ENCODE measurements at regions not wholly inside any gene's neighbourhood (a gene's known extent, or its start where the extent isn't known, plus 50 kb on each side); places are given as distances from the start of the nearest gene placed in this dataset.

DNA sequence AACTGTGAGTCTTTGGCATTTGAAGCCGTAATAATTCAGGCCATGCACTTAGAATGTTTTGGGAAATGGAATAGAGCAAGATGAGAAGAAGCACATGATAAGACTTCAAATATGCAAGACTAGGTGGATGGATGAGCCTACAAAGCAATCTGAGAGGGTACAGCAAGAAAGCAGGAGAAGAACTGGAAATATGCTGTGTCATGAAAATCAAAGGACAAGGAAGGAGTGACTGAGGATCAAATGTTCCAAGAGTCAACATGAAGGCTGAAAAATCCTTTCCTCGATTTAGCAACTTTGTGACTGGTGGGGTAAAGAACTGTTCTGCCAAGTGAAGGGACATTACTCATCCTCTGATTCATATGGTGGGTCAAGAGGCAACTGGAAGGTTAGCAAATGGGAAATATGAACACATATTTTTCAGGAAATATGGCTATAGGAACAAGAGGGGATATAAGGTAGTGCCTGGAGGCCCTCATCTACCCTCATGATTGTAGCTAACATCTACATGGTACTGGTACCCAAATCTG, 803.7 kb upstream of the ARRDC4 start:
- H3K79me2 ChIP-seq (ENCODE audit: insufficient read depth, low read length): no peaks in the 10 kb centered on the region
- ATAC-seq (ENCODE audit: insufficient read depth, low read depth): no peak
- no peaks in the 10 kb centered on the region for H3K27me3 ChIP-seq (ENCODE audit: insufficient read depth, low read length, poor library complexity)
- H3K27ac ChIP-seq (ENCODE audit: low read length): no peak overlapping the region
- H3K4me2 ChIP-seq (ENCODE audit: insufficient read depth, low read length): no peak overlapping the region
- H3K9ac ChIP-seq (ENCODE audit: low read depth, low read length): no peak overlapping the region
- no peaks in the 10 kb centered on the region for H4K20me1 ChIP-seq (ENCODE audit: insufficient read depth, low read length)
- H3K4me1 ChIP-seq (ENCODE audit: insufficient read depth, low read length): no peaks in the 10 kb centered on the region
- no peaks in the 10 kb centered on the region for H3K9me3 ChIP-seq (ENCODE audit: insufficient read depth, low read length, severe bottlenecking)
- no peaks in the 10 kb centered on the region for H3K36me3 ChIP-seq (ENCODE audit: insufficient read depth, low read length)
- DNase-seq: no peak
- no peak for TF ChIP-seq EZH2 (IDR thresholded peaks at IDR 0.05; ENCODE audit: borderline replicate concordance, low read depth, low read length, severe bottlenecking)
- TF ChIP-seq, protein P1, sequence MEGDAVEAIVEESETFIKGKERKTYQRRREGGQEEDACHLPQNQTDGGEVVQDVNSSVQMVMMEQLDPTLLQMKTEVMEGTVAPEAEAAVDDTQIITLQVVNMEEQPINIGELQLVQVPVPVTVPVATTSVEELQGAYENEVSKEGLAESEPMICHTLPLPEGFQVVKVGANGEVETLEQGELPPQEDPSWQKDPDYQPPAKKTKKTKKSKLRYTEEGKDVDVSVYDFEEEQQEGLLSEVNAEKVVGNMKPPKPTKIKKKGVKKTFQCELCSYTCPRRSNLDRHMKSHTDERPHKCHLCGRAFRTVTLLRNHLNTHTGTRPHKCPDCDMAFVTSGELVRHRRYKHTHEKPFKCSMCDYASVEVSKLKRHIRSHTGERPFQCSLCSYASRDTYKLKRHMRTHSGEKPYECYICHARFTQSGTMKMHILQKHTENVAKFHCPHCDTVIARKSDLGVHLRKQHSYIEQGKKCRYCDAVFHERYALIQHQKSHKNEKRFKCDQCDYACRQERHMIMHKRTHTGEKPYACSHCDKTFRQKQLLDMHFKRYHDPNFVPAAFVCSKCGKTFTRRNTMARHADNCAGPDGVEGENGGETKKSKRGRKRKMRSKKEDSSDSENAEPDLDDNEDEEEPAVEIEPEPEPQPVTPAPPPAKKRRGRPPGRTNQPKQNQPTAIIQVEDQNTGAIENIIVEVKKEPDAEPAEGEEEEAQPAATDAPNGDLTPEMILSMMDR (IDR thresholded peaks at IDR 0.05; ENCODE audit: borderline replicate concordance, extremely low read depth, low read length, poor library complexity, severe bottlenecking): no peak
- no peak overlapping the region for H3K4me3 ChIP-seq (ENCODE audit: low read depth in 1 of 2, low read length in 2 of 2)
- no peak overlapping the region for H2AFZ ChIP-seq (ENCODE audit: low read depth, low read length)

DNA sequence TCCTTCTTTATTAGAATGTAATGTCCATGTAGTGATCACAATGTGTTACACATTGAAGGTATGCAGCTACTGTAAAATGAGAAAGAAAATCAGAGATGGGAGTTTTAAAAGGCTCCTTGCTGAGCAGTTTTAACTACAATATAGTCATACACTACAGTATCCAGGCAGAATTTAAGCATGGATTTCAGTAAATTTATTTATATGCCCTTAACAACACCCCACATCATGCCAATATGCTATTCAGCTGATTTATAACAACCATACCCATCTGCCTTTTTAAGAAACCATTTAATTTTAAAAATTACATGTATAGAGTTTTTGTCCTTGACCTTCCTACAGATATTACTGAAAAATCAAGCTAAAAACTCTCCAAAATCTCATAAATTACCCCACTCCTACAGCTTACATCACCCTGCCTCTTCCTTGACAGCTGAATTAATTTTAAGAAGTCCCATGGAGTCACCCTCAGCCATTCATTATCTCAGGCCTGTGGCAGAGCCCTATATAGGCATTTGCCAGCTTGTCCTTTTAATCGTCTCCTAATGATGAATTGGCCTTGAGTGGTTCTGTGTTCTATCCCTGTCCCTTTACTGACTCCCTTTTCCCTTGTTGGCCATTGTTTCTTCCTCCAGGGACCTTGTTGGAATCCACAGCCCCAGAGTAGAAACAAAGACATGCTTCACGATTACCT, 797.6 kb upstream of the ARRDC4 start:
- H3K36me3 ChIP-seq (ENCODE audit: insufficient read depth, low read length): no peaks in the 10 kb centered on the region
- no peaks in the 10 kb centered on the region for H3K4me1 ChIP-seq (ENCODE audit: insufficient read depth, low read length)
- H4K20me1 ChIP-seq (ENCODE audit: insufficient read depth, low read length): no peaks in the 10 kb centered on the region
- ATAC-seq (ENCODE audit: insufficient read depth, low read depth): no peak
- no peak overlapping the region for H3K4me3 ChIP-seq (ENCODE audit: low read depth in 1 of 2, low read length in 2 of 2)
- no peak overlapping the region for H3K9ac ChIP-seq (ENCODE audit: low read depth, low read length)
- H3K79me2 ChIP-seq (ENCODE audit: insufficient read depth, low read length): no peaks in the 10 kb centered on the region
- no peak overlapping the region for H3K4me2 ChIP-seq (ENCODE audit: insufficient read depth, low read length)
- no peaks in the 10 kb centered on the region for H3K9me3 ChIP-seq (ENCODE audit: insufficient read depth, low read length, severe bottlenecking)
- TF ChIP-seq, protein P1 (IDR thresholded peaks at IDR 0.05; ENCODE audit: borderline replicate concordance, extremely low read depth, low read length, poor library complexity, severe bottlenecking): no peak
- no peak for TF ChIP-seq EZH2 (IDR thresholded peaks at IDR 0.05; ENCODE audit: borderline replicate concordance, low read depth, low read length, severe bottlenecking)
- no peak overlapping the region for H3K27ac ChIP-seq (ENCODE audit: low read length)
- no peak overlapping the region for H2AFZ ChIP-seq (ENCODE audit: low read depth, low read length)
- no peaks in the 10 kb centered on the region for H3K27me3 ChIP-seq (ENCODE audit: insufficient read depth, low read length, poor library complexity)
- no peak for DNase-seq

DNA sequence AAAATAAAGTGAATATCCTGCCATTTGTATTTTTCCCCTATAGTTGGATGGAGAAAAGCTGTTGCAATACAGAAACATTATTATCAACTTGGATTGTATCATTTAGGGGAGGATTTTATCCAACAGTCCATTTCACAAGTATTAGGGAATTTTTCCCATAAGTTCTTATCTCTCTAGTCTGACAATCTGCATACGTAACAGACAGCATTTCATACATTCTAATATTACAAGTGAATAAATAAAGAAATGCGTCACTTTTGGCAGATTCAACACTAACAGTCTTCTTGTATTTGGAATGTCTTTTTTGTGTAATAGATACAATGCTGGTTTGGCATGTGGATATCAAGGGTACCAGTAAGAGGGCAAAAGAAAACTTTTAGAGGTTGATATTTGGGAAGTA, 795.3 kb upstream of the ARRDC4 start:
- H4K20me1 ChIP-seq (ENCODE audit: insufficient read depth, low read length): no peaks in the 10 kb centered on the region
- no peak overlapping the region for H2AFZ ChIP-seq (ENCODE audit: low read depth, low read length)
- H3K9ac ChIP-seq (ENCODE audit: low read depth, low read length): no peak overlapping the region
- DNase-seq (no peak), ATAC-seq (ENCODE audit: insufficient read depth, low read depth) (no peak)
- no peak overlapping the region for H3K4me3 ChIP-seq (ENCODE audit: low read depth in 1 of 2, low read length in 2 of 2)
- no peaks in the 10 kb centered on the region for H3K27me3 ChIP-seq (ENCODE audit: insufficient read depth, low read length, poor library complexity)
- no peaks in the 10 kb centered on the region for H3K36me3 ChIP-seq (ENCODE audit: insufficient read depth, low read length)
- no peak overlapping the region for H3K27ac ChIP-seq (ENCODE audit: low read length)
- no peaks in the 10 kb centered on the region for H3K4me1 ChIP-seq (ENCODE audit: insufficient read depth, low read length)
- no peaks in the 10 kb centered on the region for H3K9me3 ChIP-seq (ENCODE audit: insufficient read depth, low read length, severe bottlenecking)
- TF ChIP-seq EZH2 (IDR thresholded peaks at IDR 0.05; ENCODE audit: borderline replicate concordance, low read depth, low read length, severe bottlenecking): no peak
- TF ChIP-seq, protein P1 (IDR thresholded peaks at IDR 0.05; ENCODE audit: borderline replicate concordance, extremely low read depth, low read length, poor library complexity, severe bottlenecking): no peak
- no peaks in the 10 kb centered on the region for H3K79me2 ChIP-seq (ENCODE audit: insufficient read depth, low read length)
- no peak overlapping the region for H3K4me2 ChIP-seq (ENCODE audit: insufficient read depth, low read length)
